Neural cell (in vitro differentiated cells): ENCODE measurements at regions not wholly inside any gene's neighbourhood (a gene's known extent, or its start where the extent isn't known, plus 50 kb on each side); places are given as distances from the start of the nearest gene placed in this dataset.

Experiments used
- EP300 ChIP-seq: fragments of 450-650 bp; conservative IDR thresholded peaks from 2 replicates; pipeline ENCODE4 v1.6.1; 2014; ENCODE audit warnings: antibody characterized with exemption, mild to moderate bottlenecking, moderate library complexity; ENCODE audit not compliant: poor library complexity, severe bottlenecking
- MXI1 ChIP-seq: fragments of 450-650 bp; conservative IDR thresholded peaks from 2 replicates; pipeline ENCODE4 v1.6.1; 2014; ENCODE audit warnings: antibody characterized with exemption, mild to moderate bottlenecking; ENCODE audit not compliant: poor library complexity, severe bottlenecking
- POLR2AphosphoS5 ChIP-seq: IDR thresholded peaks from 2 replicates; pipeline ENCODE4 v1.6.1; 2012
- SMC3 ChIP-seq: fragments of 450-650 bp; conservative IDR thresholded peaks from 2 replicates; pipeline ENCODE4 v1.6.1; 2014; ENCODE audit warnings: antibody characterized with exemption, mild to moderate bottlenecking, moderate library complexity; ENCODE audit not compliant: poor library complexity
- TF ChIP-seq, protein P1 (sequence below): fragments of 450-650 bp; IDR thresholded peaks from 2 replicates; pipeline ENCODE4 v1.5.1; 2014; ENCODE audit warnings: antibody characterized with exemption, mild to moderate bottlenecking, moderate library complexity; ENCODE audit not compliant: poor library complexity, severe bottlenecking
- TF ChIP-seq, protein P2 (sequence below): IDR thresholded peaks from 2 replicates; pipeline ENCODE4 v1.6.1; 2012; ENCODE audit warnings: borderline replicate concordance

DNA sequence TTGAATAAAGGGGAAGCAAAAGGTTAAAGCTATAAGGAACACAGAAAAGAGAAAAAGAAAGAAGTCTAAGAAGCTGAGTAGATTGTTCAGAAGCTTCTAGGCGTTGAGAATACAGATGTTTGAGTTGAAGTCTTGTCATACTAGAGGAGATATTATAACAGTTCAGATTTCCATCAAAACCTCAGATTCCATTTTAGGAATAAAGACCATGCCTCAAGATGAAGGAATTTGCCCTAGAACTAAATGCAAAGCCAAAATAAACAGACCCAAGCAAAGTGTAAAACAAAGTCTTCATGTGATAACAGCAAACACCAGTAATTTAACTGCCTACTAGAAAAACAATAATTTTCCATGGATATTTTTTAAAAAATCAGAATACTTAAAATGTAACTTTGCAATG is 476.5 kb upstream of the POT1 start:
- TF ChIP-seq, protein P1, sequence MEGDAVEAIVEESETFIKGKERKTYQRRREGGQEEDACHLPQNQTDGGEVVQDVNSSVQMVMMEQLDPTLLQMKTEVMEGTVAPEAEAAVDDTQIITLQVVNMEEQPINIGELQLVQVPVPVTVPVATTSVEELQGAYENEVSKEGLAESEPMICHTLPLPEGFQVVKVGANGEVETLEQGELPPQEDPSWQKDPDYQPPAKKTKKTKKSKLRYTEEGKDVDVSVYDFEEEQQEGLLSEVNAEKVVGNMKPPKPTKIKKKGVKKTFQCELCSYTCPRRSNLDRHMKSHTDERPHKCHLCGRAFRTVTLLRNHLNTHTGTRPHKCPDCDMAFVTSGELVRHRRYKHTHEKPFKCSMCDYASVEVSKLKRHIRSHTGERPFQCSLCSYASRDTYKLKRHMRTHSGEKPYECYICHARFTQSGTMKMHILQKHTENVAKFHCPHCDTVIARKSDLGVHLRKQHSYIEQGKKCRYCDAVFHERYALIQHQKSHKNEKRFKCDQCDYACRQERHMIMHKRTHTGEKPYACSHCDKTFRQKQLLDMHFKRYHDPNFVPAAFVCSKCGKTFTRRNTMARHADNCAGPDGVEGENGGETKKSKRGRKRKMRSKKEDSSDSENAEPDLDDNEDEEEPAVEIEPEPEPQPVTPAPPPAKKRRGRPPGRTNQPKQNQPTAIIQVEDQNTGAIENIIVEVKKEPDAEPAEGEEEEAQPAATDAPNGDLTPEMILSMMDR, result no peak
- no peak for TF ChIP-seq POLR2AphosphoS5
- no peak for TF ChIP-seq EP300
- no peak for TF ChIP-seq MXI1
- TF ChIP-seq, protein P2, sequence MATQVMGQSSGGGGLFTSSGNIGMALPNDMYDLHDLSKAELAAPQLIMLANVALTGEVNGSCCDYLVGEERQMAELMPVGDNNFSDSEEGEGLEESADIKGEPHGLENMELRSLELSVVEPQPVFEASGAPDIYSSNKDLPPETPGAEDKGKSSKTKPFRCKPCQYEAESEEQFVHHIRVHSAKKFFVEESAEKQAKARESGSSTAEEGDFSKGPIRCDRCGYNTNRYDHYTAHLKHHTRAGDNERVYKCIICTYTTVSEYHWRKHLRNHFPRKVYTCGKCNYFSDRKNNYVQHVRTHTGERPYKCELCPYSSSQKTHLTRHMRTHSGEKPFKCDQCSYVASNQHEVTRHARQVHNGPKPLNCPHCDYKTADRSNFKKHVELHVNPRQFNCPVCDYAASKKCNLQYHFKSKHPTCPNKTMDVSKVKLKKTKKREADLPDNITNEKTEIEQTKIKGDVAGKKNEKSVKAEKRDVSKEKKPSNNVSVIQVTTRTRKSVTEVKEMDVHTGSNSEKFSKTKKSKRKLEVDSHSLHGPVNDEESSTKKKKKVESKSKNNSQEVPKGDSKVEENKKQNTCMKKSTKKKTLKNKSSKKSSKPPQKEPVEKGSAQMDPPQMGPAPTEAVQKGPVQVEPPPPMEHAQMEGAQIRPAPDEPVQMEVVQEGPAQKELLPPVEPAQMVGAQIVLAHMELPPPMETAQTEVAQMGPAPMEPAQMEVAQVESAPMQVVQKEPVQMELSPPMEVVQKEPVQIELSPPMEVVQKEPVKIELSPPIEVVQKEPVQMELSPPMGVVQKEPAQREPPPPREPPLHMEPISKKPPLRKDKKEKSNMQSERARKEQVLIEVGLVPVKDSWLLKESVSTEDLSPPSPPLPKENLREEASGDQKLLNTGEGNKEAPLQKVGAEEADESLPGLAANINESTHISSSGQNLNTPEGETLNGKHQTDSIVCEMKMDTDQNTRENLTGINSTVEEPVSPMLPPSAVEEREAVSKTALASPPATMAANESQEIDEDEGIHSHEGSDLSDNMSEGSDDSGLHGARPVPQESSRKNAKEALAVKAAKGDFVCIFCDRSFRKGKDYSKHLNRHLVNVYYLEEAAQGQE, result no peak
- TF ChIP-seq SMC3, result no peak
